HG03442 (cell line): ENCODE measurements at regions not wholly inside any gene's neighbourhood (a gene's known extent, or its start where the extent isn't known, plus 50 kb on each side); places are given as distances from the start of the nearest gene placed in this dataset.
"Not testable (repeated sequence)": the region's sequence is repeated elsewhere in the genome, so short reads cannot be mapped to it uniquely, and the experiment has no call there.

Experiments used
- ATAC-seq: cut with Tn5 transposase; IDR thresholded peaks from one replicate; pipeline ENCODE4 v1.9.1; 2021; ENCODE audit warnings: mild to moderate bottlenecking, moderate library complexity; ENCODE audit not compliant: unreplicated experiment

DNA sequence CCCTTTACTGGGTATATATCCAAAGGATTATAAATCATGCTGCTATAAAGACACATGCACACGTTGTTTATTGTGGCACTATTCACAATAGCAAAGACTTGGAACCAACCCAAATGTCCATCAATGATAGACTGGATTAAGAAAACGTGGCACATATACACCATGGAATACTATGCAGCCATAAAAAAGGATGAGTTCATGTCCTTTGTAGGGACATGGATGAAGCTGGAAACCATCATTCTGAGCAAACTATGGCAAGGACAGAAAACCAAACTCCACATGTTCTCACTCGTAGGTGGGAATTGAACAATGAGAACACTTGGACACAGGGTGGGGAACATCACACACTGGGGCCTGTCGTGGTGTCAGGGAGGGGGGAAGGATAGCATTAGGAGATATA, 59.2 kb downstream of the CXorf49B start:
- ATAC-seq, result not testable (repeated sequence)

GRCh38 chrX:71823391-71824057, 60.4 kb downstream of the CXorf49B start:
- no peak for ATAC-seq

GRCh38 chrX:71828086-71828485, 64.9 kb downstream of the CXorf49B start:
- no peak for ATAC-seq

DNA sequence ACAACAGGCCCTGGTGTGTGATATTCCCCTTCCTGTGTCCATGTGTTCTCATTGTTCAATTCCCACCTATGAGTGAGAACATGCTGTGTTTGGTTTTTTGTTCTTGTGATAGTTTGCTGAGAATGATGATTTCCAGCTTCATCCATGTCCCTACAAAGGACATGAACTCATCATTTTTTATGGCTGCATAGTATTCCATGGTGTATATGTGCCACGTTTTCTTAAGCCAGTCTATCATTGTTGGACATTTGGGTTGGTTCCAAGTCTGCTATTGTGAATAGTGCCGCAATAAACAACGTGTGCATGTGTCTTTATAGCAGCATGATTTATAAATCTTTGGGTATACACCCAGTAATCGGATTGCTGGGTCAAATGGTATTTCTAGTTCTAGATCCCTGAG, 72.6 kb upstream of the NHSL2 start:
- not testable (repeated sequence) for ATAC-seq

DNA sequence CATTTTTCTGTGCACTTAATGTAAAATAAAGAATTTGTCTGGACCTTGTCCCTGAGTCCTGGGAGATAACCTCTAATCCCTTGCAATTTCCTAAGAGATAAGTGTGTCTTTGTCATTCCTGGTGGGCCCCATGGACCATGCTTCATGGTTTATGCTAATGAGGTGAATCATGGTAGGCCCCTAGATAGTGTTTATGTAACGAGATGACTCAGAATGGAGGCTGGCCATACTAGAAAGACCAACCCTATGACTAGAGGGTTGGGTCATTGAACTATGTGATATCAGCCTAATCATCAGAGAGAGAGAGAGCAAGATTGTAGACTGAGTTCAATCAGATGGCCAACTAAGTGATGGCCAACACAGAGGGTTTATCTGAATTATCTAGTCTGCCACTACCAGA, 64.2 kb upstream of the NHSL2 start:
- ATAC-seq, result no peak

- no peak for ATAC-seq
Measured at GRCh38 chrX:71852182-71852581, 58.5 kb upstream of the NHSL2 start.

- ATAC-seq, result peak; percentile 41
Measured at GRCh38 chrX:71859637-71860036, 51.0 kb upstream of the NHSL2 start.
